ENCODE measurements at regions not wholly inside any gene's neighbourhood (a gene's known extent, or its start where the extent isn't known, plus 50 kb on each side); places are given as distances from the start of the nearest gene placed in this dataset.
"Not testable (repeated sequence)": the region's sequence is repeated elsewhere in the genome, so short reads cannot be mapped to it uniquely, and the experiment has no call there.

- intact Hi-C loops (cut with micrococcal nuclease): no loop called here
These were observed 1254.9 kb upstream of the WWC1 start for GRCh38 chr5:167036585-167036984.

GRCh38 chr5:167049043-167049663 lies 1242.3 kb upstream of the WWC1 start:
- intact Hi-C loops (cut with micrococcal nuclease): loop anchor here (1.0 kb wide), 1 partner anchor 1419 kb away; no protein-coding TSS in a partner anchor

GRCh38 chr5:167049771-167050567 lies 1241.5 kb upstream of the WWC1 start:
- intact Hi-C loops (cut with micrococcal nuclease): loop anchor here (1.0 kb wide), 1 partner anchor 1420 kb away; no protein-coding TSS in a partner anchor

GRCh38 chr5:167050568-167051401 lies 1240.7 kb upstream of the WWC1 start:
- intact Hi-C loops (cut with micrococcal nuclease): no loop called here

DNA sequence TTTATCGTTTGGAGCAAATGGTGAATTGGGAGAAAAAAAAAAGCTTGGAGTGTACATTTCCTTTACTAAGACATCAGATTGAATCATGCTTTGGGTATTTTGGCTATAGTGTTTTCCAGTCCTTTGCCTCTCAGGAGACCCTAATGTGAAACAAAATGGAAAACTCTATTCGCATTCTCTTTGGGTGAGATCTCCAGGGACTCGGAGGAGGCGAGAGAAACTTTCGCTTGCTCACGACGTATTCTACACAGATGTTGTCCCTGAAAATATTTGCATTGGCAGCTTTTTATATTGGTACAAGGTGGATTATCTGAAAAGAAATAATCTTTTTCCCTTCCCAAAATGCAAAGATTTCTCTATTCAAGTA lies 1240.1 kb upstream of the WWC1 start:
- intact Hi-C loops (cut with micrococcal nuclease): no loop called here

DNA sequence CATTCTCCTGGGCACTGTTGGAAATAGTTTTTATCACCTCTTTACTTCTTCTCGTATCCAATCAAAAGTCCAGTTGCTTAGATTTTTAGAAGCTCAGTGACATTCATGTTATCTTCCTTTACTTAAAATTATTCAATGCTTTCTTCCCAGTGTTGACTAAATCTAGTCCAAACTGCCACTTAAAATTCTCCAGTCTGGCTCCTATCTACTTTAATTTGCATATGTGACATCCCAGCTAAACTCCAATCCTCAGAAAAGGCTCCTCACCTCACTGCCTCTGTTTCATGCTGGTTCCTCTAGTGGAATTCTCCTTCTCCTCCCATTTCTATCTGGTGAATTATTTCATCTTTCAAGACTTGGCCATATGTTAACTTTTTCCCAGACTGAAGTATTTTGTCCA lies 1238.7 kb upstream of the WWC1 start:
- intact Hi-C loops (cut with micrococcal nuclease): no loop called here

GRCh38 chr5:167057665-167058064 lies 1233.8 kb upstream of the WWC1 start:
- intact Hi-C loops (cut with micrococcal nuclease): no loop called here

- intact Hi-C loops (cut with micrococcal nuclease): no loop called here
These were observed 1229.8 kb upstream of the WWC1 start for GRCh38 chr5:167061695-167062094.

GRCh38 chr5:167063116-167063515 lies 1228.3 kb upstream of the WWC1 start:
- intact Hi-C loops (cut with micrococcal nuclease): no loop called here

GRCh38 chr5:167063788-167064187 lies 1227.7 kb upstream of the WWC1 start:
- intact Hi-C loops (cut with micrococcal nuclease): no loop called here

DNA sequence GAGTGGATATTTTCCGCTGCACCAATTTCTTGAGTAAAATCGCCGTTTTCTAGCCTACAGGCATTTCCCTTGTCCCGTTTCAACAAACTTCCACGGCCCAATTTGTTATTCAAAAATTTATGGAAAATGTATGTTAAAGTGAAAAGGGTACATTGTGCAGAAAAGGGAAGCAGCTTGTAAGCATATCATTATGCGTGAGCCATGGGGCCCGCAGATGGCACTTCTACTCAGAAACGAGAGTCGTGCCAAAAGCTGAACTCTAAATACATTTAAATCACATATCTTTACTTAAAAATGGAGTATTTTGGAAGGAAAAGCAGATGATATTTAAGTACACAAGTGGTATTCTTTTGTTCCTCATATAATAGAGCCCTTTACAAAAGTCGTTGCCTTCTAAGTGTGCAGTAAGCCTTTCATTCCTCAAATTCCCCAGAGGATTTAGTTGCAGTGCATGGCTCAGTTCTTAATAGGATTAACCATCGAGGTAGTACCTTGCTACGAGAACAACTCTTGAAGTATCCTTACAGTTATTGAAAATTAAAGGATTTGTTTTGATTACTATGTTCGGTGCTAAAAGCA lies 1227.2 kb upstream of the WWC1 start:
- intact Hi-C loops (cut with micrococcal nuclease): no loop called here

GRCh38 chr5:167065794-167066193 lies 1225.7 kb upstream of the WWC1 start:
- intact Hi-C loops (cut with micrococcal nuclease): no loop called here

DNA sequence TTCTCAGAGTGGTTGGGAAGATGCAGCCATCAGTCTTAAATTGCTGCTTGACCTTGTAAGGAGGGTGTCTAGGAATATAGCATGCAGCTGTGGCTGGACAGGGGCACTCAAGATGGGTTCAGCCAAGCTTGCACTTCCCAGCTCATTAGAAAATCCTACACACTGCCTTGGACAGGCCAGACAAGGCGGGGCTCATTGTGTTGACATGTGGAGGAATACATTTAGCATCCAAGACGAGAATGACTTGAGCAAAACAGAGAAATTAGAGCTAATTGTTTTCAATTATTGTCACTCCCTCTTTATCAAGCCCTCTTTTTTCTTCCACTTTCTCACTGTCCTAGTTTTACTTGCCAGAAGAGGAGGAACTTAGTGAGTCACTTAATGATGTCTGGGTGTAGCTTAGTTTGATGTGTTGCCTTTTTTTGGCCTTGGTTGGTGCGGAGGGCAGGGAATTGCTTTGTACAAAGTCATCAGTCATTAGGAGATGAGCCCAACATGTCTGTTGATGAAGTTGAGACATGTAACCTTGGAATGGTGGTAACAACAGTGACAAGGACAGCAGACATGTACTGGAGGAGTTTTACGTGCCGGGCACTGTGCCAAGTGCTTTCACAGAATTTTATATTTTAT lies 1219.3 kb upstream of the WWC1 start:
- intact Hi-C loops (cut with micrococcal nuclease): no loop called here

DNA sequence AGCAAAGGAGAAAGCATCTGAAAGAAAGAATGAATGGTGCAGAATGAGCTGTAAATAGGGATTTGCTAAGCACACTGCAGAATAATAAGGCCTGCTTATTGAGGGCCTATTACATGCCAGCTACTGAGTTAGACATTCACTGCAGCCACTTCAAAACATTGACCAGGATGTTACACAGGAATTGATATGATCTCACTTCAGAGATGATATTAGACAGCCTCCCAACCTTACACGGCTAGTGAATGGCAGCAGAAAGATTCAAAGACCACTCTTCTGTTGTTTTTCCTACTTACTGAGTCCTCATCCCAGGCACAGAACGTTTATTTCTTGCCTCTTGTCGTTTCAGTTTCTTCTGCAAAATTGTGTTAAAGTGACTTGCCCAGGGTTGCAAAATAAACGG lies 1209.9 kb upstream of the WWC1 start:
- intact Hi-C loops (cut with micrococcal nuclease): no loop called here

DNA sequence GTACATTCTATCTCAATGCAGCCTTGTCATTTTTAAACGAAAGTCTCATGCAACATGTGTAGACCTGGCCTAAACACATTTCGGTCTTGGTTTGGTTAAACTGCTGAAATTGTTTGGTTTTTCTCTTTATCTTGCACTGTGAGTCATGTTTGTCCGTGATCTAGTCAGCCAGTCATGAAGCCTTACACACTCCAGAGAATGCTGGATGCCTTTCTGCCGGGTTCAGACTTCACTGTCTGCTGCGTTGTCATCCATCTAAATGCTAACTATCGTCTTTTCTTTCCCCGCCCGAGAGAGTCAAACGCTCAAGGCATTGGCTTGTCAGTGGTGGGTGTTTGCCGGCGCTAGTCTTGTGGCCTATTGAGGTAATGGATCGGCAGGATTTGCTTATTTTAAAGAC lies 1194.6 kb upstream of the WWC1 start:
- intact Hi-C loops (cut with micrococcal nuclease): no loop called here

DNA sequence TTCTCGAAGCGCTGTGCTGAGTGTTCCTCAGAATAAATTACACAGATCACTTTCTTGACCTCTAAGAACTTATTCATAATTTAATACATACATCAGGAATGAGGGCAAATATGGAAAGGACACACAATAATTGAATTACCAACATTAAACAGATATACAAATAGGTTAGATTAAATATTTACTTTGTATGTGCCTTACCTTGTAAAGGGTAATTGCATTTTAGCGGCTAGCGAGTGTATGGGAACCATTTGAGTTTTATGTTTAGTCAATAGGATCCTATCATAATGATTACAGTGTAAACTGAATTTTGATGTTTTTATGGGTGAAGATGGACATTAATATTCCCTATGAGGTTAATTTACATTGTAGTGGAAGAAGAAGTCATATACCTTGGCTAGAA lies 1187.1 kb upstream of the WWC1 start:
- intact Hi-C loops (cut with micrococcal nuclease): no loop called here

DNA sequence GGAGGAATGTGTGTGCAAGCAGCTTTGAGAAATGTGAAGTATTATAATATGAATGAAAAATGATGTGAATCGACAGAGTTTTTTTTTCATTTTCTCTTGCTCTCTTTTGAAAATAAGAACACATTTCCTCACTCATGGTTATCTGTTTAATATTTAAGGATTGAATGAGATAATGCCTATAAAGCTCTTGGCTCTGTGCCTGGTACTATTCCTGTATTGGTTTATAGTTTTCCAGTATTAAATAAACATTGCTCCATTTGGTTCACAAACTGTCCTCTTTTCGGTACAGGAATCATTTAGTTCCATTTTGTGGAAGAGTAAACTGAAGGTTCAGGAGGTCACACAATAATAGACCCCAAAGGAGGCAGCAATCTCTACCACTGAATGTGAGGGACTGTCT lies 1185.5 kb upstream of the WWC1 start:
- intact Hi-C loops (cut with micrococcal nuclease): no loop called here

- intact Hi-C loops (cut with micrococcal nuclease): no loop called here
These were observed 1183.8 kb upstream of the WWC1 start for GRCh38 chr5:167107684-167108083.

DNA sequence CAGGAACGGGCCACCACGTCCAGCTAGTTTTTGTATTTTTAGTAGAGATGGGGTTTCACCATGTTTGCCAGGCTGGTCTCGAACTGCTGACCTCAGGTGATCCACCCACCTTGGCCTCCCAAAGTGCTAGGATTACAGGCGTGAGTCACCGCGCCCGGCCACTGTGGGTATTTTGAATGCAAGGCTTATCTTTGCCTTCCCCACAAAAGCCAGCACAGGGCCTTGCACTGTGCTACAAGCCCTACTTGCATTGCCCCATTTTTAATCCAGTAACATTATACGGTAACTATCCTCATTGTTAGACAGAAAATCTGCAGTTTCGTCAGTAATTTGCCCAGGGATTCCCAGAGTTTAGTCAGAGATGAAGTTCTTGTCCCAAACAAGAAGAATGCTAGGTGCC lies 1183.2 kb upstream of the WWC1 start:
- intact Hi-C loops (cut with micrococcal nuclease): not testable (repeated sequence)

GRCh38 chr5:167112556-167112955 lies 1178.9 kb upstream of the WWC1 start:
- intact Hi-C loops (cut with micrococcal nuclease): no loop called here

- intact Hi-C loops (cut with micrococcal nuclease): no loop called here
These were observed 1169.2 kb upstream of the WWC1 start for GRCh38 chr5:167122267-167122666.

All from T-helper 1 cell treated with Interleukin-12 subunit alpha and Interleukin-12 subunit beta and Interleukin-4 antibody, amounts not matched to agents 30 ng/mL and 1 ng/mL, for 36 hours (primary cell).